ENCODE measurements at regions not wholly inside any gene's neighbourhood (a gene's known extent, or its start where the extent isn't known, plus 50 kb on each side); places are given as distances from the start of the nearest gene placed in this dataset.

DNA sequence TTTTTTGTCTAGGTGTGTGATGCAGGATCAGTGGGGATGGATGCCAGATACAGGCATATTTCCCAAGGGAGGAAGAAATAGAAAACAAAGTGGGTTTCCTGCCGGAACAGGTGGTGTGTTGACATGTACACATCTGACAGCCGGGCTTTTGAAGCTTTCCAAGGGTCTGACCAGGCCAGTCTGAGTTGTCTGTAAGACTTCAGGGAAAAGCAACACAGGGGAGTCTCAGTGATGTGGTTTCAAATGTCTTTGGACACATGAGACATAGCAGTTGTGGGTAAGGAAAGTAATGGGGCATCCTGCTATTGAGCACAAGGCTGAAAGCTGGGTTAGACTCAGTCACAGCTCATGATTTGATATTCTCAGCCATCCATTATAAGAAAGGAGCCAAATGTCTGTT is 274.9 kb downstream of the PIK3R1 start:
- Histone ChIP-seq H3K4me3 (ENCODE audit: low read depth, low read length) (no peak overlapping the region), H3K4me1 (ENCODE audit: insufficient read depth) (no peaks in the 10 kb centered on the region), H3K27ac (ENCODE audit: low read depth) (no peak overlapping the region), H3K36me3 (ENCODE audit: insufficient read depth) (no peaks in the 10 kb centered on the region)
- WGBS, result 71% methylated on average over 2 of the region's 2 CpGs
- DNase-seq (ENCODE audit: extremely low spot score), result no peak

DNA sequence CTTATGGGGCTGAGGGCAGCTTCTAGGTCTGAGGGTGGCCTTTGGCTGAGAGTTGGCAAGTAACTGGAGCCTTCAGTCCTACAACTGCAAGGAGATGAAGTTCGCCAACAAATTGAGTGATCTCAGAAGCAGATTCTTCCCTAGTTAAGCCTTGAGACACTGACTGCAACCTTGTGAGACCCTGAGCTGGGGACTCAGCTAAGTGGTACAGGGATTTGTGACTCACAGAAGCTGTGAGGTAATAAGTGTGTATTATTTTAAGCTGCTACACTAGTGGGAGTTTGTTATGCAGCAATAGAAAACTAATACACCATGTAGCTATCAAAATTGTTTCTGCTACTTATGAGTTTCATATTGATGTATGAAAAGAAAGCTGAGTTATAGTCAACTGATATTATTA is 279.2 kb downstream of the PIK3R1 start:
- 95% methylated on average over 1 of the region's 1 CpG for WGBS
- Histone ChIP-seq H3K36me3 (ENCODE audit: insufficient read depth) (no peaks in the 10 kb centered on the region), H3K4me1 (ENCODE audit: insufficient read depth) (no peaks in the 10 kb centered on the region), H3K4me3 (ENCODE audit: low read depth, low read length) (no peak overlapping the region), H3K27ac (ENCODE audit: low read depth) (no peak overlapping the region)
- DNase-seq (ENCODE audit: extremely low spot score), result no peak

DNA sequence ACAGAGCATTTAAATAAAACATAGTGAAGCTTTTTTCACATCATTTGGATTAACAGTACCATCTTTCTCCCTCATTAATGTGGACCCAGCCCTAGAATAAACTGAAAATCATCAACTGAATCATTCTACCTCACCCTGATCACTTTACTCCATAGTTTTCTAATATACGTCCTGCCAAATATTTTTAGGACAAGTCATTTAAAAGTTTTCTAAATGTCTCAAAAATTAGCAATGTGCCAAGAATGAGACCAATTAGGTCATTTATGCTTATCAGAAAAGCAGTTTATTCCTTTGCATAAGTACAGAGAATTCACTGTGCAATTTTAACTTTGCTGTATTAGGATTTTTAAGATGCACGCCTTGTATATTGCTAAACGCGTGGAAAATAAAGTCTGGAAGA is 284.4 kb downstream of the PIK3R1 start:
- no peak for DNase-seq (ENCODE audit: extremely low spot score)
- H3K36me3 ChIP-seq (ENCODE audit: insufficient read depth), result no peaks in the 10 kb centered on the region
- no peak overlapping the region for H3K27ac ChIP-seq (ENCODE audit: low read depth)
- no peaks in the 10 kb centered on the region for H3K4me1 ChIP-seq (ENCODE audit: insufficient read depth)
- 46% methylated on average over 4 of the region's 4 CpGs for WGBS
- no peak overlapping the region for H3K4me3 ChIP-seq (ENCODE audit: low read depth, low read length)

DNA sequence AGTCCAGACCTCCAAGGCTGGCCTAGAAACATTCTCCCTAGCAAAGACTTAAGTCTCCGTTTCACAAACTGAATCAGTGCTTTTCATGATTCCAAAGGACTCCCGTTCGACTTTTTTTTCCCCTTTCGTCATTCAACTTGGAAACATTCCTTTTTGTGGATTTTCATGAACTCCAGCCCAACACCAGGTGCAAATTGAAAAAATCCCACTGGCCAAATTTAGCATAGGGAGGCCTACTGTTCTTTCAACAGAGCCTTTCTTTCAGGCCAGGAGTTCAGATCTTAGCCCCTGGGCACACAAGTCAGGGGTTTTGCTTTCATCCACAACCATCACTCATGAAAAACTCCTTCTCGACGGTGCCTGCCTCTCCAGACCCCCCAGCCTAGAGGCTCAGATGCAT is 285.3 kb downstream of the PIK3R1 start:
- no peak for DNase-seq (ENCODE audit: extremely low spot score)
- Histone ChIP-seq H3K27ac (ENCODE audit: low read depth) (no peak overlapping the region), H3K4me1 (ENCODE audit: insufficient read depth) (no peaks in the 10 kb centered on the region), H3K4me3 (ENCODE audit: low read depth, low read length) (no peak overlapping the region), H3K36me3 (ENCODE audit: insufficient read depth) (no peaks in the 10 kb centered on the region)
- 87% methylated on average over 6 of the region's 6 CpGs for WGBS

DNA sequence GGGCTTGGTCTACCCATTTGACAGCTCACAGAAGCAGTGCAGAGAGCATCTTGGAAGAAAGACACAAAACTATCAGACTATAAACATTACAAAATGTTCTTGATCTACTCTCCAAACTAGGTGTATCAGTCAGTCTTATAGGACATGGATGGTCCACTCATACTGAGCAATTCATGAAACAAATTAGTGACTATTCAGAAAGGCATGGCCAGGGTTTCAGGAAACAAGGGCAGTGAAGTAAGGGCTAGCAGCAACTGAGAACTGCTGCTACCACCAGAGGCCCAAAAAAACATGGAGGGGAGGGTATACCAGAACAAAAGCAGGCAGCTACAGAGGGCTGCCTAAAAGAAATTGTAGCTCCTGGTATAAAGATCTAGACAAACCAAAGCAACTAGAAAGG is 287.0 kb downstream of the PIK3R1 start:
- Histone ChIP-seq H3K4me1 (ENCODE audit: insufficient read depth) (no peaks in the 10 kb centered on the region), H3K36me3 (ENCODE audit: insufficient read depth) (no peaks in the 10 kb centered on the region), H3K27ac (ENCODE audit: low read depth) (no peak overlapping the region), H3K4me3 (ENCODE audit: low read depth, low read length) (no peak overlapping the region)
- DNase-seq (ENCODE audit: extremely low spot score), result no peak

- Histone ChIP-seq H3K36me3 (ENCODE audit: insufficient read depth) (no peaks in the 10 kb centered on the region), H3K4me1 (ENCODE audit: insufficient read depth) (no peaks in the 10 kb centered on the region), H3K4me3 (ENCODE audit: low read depth, low read length) (no peak overlapping the region), H3K27ac (ENCODE audit: low read depth) (no peak overlapping the region)
- no peak for DNase-seq (ENCODE audit: extremely low spot score)
Measured at GRCh38 chr5:68504306-68504705, 288.8 kb downstream of the PIK3R1 start.

DNA sequence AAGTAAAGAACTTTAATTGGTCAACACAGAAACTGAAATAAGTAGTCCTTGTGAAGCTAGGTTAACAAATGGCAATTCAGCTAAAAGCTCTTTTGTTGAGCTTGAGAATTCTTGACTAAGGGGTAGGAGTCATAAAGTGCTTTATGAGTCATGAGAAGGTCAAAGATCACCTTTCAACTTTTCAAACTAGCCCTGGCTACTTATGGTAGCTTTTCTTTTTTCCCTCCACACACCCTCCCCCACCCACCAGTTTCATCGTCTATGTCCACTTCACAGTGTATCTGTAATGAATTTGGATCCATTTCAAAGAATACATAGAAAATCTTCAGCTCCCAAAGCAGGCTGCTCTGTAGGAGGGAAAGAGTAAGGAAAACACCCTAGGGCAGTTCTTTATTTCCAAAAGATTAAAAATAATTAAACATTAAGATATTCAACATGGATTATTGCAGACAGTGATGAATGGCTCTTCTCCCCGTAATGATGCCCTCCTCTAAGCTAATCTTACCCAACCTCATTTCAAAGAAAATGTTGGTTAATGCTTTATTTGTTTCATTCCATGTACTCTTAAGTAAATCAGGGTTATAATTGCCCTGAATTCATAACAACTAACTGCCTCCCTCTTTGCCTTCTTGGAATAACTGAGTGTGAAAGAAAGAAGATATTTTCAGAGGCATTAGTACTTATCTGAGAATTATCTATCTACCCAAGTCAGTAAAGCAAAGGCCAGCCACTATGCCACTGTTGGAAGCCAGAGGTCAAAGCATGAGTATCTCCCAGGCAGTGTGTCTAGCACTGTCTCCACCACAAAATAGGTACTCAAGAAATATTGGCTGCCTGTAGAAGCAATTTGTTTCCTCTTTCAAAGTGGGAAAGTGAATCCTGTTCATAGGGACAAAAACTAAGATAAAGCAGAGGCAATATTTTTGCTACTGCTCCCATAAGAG is 290.6 kb downstream of the PIK3R1 start:
- 51% methylated on average over 2 of the region's 2 CpGs for WGBS
- Histone ChIP-seq H3K27ac (ENCODE audit: low read depth) (no peak overlapping the region), H3K4me3 (ENCODE audit: low read depth, low read length) (no peak overlapping the region), H3K4me1 (ENCODE audit: insufficient read depth) (no peaks in the 10 kb centered on the region), H3K36me3 (ENCODE audit: insufficient read depth) (no peaks in the 10 kb centered on the region)
- DNase-seq (ENCODE audit: extremely low spot score), result no peak

GRCh38 chr5:68515514-68515913 is 300.0 kb downstream of the PIK3R1 start:
- no peak for DNase-seq (ENCODE audit: extremely low spot score)
- Histone ChIP-seq H3K4me3 (ENCODE audit: low read depth, low read length) (no peak overlapping the region), H3K4me1 (ENCODE audit: insufficient read depth) (no peaks in the 10 kb centered on the region), H3K36me3 (ENCODE audit: insufficient read depth) (no peaks in the 10 kb centered on the region), H3K27ac (ENCODE audit: low read depth) (no peak overlapping the region)
- 94% methylated on average over 4 of the region's 4 CpGs for WGBS

- DNase-seq (ENCODE audit: extremely low spot score), result no peak
- H3K4me3 ChIP-seq (ENCODE audit: low read depth, low read length), result no peak overlapping the region
- H3K4me1 ChIP-seq (ENCODE audit: insufficient read depth), result no peaks in the 10 kb centered on the region
- WGBS, result 92% methylated on average over 4 of the region's 4 CpGs
- H3K27ac ChIP-seq (ENCODE audit: low read depth), result no peak overlapping the region
- no peaks in the 10 kb centered on the region for H3K36me3 ChIP-seq (ENCODE audit: insufficient read depth)
Measured at GRCh38 chr5:68518286-68518685, 302.7 kb downstream of the PIK3R1 start.

DNA sequence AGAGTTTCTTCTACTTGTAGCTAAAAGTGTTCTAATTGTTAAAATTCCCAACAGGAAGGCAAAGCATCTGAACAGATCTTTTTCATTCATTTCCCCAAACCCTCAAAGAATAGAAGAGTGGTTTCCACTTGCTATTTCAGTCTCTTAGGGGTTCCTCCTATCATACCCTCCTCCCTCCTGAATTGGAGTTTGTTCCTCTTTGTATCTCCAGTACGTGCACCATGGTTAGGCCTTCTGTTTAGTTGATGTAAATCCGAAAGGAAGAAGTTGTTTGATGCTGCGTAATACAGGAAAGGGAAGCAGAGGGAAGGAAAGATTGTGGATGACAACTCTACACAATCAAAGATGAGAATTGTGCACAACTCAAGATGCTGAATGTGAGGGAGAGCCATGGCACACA is 303.6 kb downstream of the PIK3R1 start:
- no peak for DNase-seq (ENCODE audit: extremely low spot score)
- 78% methylated on average over 3 of the region's 3 CpGs for WGBS
- no peaks in the 10 kb centered on the region for H3K36me3 ChIP-seq (ENCODE audit: insufficient read depth)
- H3K27ac ChIP-seq (ENCODE audit: low read depth), result no peak overlapping the region
- H3K4me1 ChIP-seq (ENCODE audit: insufficient read depth), result no peaks in the 10 kb centered on the region
- H3K4me3 ChIP-seq (ENCODE audit: low read depth, low read length), result no peak overlapping the region

- no peak for DNase-seq (ENCODE audit: extremely low spot score)
- Histone ChIP-seq H3K4me3 (ENCODE audit: low read depth, low read length) (no peak overlapping the region), H3K36me3 (ENCODE audit: insufficient read depth) (no peaks in the 10 kb centered on the region), H3K4me1 (ENCODE audit: insufficient read depth) (no peaks in the 10 kb centered on the region), H3K27ac (ENCODE audit: low read depth) (no peak overlapping the region)
- WGBS, result 58% methylated on average over 1 of the region's 1 CpG
Measured at GRCh38 chr5:68521776-68522175, 306.2 kb downstream of the PIK3R1 start.

GRCh38 chr5:68522863-68523262 is 307.3 kb downstream of the PIK3R1 start:
- no peaks in the 10 kb centered on the region for H3K4me1 ChIP-seq (ENCODE audit: insufficient read depth)
- H3K36me3 ChIP-seq (ENCODE audit: insufficient read depth), result no peaks in the 10 kb centered on the region
- H3K4me3 ChIP-seq (ENCODE audit: low read depth, low read length), result no peak overlapping the region
- WGBS, result 67% methylated on average over 4 of the region's 4 CpGs
- DNase-seq (ENCODE audit: extremely low spot score), result no peak
- no peak overlapping the region for H3K27ac ChIP-seq (ENCODE audit: low read depth)

- H3K4me3 ChIP-seq (ENCODE audit: low read depth, low read length), result no peak overlapping the region
- WGBS, result 74% methylated on average over 3 of the region's 3 CpGs
- no peaks in the 10 kb centered on the region for H3K36me3 ChIP-seq (ENCODE audit: insufficient read depth)
- no peak overlapping the region for H3K27ac ChIP-seq (ENCODE audit: low read depth)
- H3K4me1 ChIP-seq (ENCODE audit: insufficient read depth), result no peaks in the 10 kb centered on the region
- DNase-seq (ENCODE audit: extremely low spot score), result no peak
Measured at GRCh38 chr5:68528821-68529273, 313.3 kb downstream of the PIK3R1 start.

DNA sequence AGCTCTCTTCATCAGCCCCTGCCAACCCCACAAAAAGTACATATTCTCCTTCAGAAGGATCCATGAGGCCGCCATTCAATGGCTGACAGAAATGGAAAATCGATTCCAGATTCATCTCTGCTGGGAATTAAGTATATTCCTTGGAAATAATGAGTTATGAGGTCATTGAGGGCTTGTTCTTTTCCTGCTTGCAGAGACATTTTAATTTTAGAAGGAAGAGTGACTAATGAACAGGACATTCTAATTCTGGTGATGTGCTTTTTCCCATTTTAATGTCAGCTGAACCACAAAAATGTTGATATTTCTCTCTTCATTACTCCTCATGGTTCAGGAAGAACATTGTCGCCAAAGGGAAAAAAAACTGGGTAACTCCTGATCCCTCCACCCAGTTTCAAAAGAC is 314.0 kb downstream of the PIK3R1 start:
- no peak overlapping the region for H3K4me3 ChIP-seq (ENCODE audit: low read depth, low read length)
- no peak overlapping the region for H3K27ac ChIP-seq (ENCODE audit: low read depth)
- DNase-seq (ENCODE audit: extremely low spot score), result no peak
- 84% methylated on average over 3 of the region's 3 CpGs for WGBS
- H3K36me3 ChIP-seq (ENCODE audit: insufficient read depth), result no peaks in the 10 kb centered on the region
- H3K4me1 ChIP-seq (ENCODE audit: insufficient read depth), result no peaks in the 10 kb centered on the region

Data from urinary bladder (tissue), 3 donors.